ENCODE measurements at regions not wholly inside any gene's neighbourhood (a gene's known extent, or its start where the extent isn't known, plus 50 kb on each side); places are given as distances from the start of the nearest gene placed in this dataset.
A peak's percentile ranks its signal among the peaks of the same experiment; 100 is the strongest.

DNA sequence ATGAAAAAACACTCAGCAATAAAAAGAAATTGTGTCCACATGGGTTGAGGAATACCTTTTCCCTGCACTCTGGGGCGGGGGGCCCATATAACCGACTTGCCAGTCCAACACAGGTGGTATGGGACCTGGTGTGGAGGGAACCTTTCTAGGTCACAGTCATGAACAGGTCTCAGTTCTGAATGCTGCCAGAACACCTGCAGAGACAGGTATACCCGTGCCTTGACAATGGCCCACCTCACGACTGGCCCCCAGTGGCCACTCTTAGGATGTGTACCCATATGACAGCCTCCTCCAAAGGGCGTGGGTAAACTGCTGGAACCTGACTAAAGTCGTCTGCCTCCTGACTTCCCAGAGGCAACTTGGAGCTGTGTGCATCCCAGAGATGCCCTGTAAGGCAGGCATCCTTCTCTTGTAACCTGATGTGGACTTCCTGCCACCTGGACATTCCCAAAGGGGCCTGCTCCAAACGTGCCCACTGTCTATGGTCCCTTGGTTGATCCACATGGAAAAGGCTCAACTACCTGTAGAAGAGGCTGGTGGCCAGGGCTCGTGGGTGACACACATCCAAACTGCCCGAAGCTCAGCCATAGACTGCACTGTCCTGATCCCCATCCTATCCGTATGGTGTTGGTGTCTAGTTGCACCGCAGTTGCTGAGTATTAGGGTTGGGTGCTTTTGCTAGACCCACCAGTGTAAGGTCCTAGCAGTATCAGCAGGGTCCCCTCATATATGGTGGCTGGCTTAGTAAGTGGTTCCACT lies 859.3 kb downstream of the BRD1 start:
- TF ChIP-seq CTCF (IDR thresholded peaks at IDR 0.05; ENCODE audit: insufficient read depth, low read length, poor library complexity, severe bottlenecking) (peak; percentile 51), EZH2phosphoT487 (conservative IDR thresholded peaks at IDR 0.05; ENCODE audit: low read length) (no peak)
